Central memory CD8-positive, alpha-beta T cell (primary cell): ENCODE measurements at regions not wholly inside any gene's neighbourhood (a gene's known extent, or its start where the extent isn't known, plus 50 kb on each side); places are given as distances from the start of the nearest gene placed in this dataset.

Experiments used
- ATAC-seq: fragments of 150-1000 bp; cut with Tn5 transposase; replicated peaks from 2 replicates; pipeline ENCODE4 v1.10.0; 2022; ENCODE audit warnings: mild to moderate bottlenecking, moderate FRiP score, moderate number of reproducible peaks; ENCODE audit not compliant: poor library complexity, severe bottlenecking; ENCODE audit errors: extremely low read depth
- DNase-seq, 2 donors: peaks; one replicate each; pipeline ENCODE4 v3.0.0; 2021; ENCODE audit warnings: low spot score in 2 of 2
- H3K27ac Mint-ChIP-seq: one replicate; pipeline ENCODE4 v1.8.0; 2022; ENCODE audit warnings: low read depth, mild to moderate bottlenecking, moderate library complexity, mixed read lengths
- H3K27me3 Mint-ChIP-seq: one replicate; pipeline ENCODE4 v1.8.0; 2022; ENCODE audit warnings: mixed read lengths
- H3K36me3 Mint-ChIP-seq: one replicate; pipeline ENCODE4 v1.8.0; 2022; ENCODE audit warnings: mild to moderate bottlenecking, moderate library complexity, mixed read lengths; ENCODE audit not compliant: insufficient read depth
- H3K4me1 Mint-ChIP-seq: one replicate; pipeline ENCODE4 v1.8.0; 2022; ENCODE audit warnings: mixed read lengths
- H3K4me3 Mint-ChIP-seq: one replicate; pipeline ENCODE4 v1.8.0; 2022; ENCODE audit warnings: mild to moderate bottlenecking, moderate library complexity, mixed read lengths
- H3K9me3 Mint-ChIP-seq: one replicate; pipeline ENCODE4 v1.8.0; 2022; ENCODE audit warnings: mixed read lengths

DNA sequence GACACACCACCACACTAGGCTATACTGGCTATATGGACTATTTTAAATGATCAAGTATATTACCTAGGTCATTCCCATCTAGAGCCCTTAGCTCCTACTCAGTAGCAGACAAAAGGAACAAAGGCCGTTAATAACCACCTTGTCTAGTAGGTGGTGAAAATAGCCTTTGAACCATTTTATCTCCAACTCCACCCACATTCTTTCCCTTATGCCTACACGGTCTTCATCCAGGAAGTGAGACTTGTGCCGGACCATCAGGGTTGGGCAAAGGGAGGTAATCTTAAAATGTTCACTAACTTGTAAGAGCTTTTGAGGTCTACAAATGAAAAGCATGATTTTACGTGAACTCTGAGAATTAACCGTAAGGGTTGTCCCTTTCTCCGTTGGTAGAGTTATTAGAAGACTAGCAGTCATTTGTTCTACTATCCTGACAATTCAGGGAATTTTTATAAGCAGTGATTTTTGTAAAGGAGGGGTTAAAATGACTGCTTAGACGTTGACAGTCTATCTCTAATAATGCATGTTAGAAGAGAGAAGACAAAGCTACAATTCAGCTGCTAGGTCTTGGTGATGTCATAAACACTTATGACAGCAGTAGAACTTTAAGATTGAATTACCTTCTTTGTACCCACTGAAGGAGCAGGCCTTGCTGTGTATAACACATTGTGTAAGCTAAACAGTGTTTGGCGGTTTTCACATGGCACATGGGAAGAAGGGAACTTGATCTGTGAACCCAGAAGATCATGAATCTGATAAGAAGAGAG, 371.8 kb upstream of the JAG1 start:
- Mint-ChIP-seq H3K4me3 (no peak overlapping the region), H3K27ac (no peak overlapping the region), H3K27me3 (no peaks in the 10 kb centered on the region), H3K4me1 (no peaks in the 10 kb centered on the region), H3K36me3 (no peaks in the 10 kb centered on the region), H3K9me3 (peaks cover 4% of the 10 kb centered on the region)
- ATAC-seq, result no peak
- DNase-seq, result no peak

DNA sequence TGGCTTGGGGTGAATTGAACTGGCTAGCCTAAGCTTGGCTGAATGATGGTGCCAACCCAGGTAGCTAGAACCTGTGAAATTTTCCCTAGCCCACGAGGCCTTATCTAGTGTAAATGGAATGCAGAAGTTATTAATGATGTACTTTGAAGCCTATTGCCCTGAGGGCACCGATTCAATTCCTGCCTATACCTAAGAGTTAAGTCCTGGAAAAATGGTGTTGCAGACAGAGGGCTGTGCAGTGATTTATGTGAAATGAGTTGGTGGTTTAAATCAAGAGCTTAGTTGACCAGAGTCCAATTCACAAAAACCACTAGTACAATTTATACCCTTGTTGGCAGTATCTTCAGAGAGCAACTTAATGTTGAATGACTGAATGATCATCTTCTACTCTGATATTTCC, 373.8 kb upstream of the JAG1 start:
- no peaks in the 10 kb centered on the region for H3K27me3 Mint-ChIP-seq
- H3K4me1 Mint-ChIP-seq, result no peaks in the 10 kb centered on the region
- H3K9me3 Mint-ChIP-seq, result peaks cover 4% of the 10 kb centered on the region
- DNase-seq (no peak), ATAC-seq (no peak)
- no peak overlapping the region for H3K27ac Mint-ChIP-seq
- H3K4me3 Mint-ChIP-seq, result no peak overlapping the region
- H3K36me3 Mint-ChIP-seq, result no peaks in the 10 kb centered on the region

DNA sequence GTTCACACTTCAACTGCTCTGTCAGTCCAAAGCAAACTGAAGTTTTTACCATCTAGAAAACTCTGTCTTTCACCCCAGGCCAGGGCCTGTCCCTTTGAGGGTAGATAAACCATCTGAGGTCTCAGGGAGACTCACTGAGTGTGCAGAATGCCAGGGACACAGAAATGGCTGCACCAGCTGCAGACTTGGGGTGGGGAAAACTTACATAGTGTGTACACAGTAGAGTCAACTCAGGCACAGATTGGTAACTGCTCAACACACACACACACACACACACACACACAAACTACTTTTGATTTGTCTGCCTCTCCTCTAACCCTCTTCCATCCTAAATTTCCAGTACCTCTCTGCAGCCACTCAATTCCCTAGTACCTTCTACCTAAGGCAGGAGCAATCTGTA, 374.9 kb upstream of the JAG1 start:
- no peaks in the 10 kb centered on the region for H3K4me1 Mint-ChIP-seq
- H3K27ac Mint-ChIP-seq, result no peak overlapping the region
- ATAC-seq (no peak), DNase-seq (no peak)
- peaks cover 10% of the 10 kb centered on the region for H3K9me3 Mint-ChIP-seq
- H3K36me3 Mint-ChIP-seq, result no peaks in the 10 kb centered on the region
- no peaks in the 10 kb centered on the region for H3K27me3 Mint-ChIP-seq
- H3K4me3 Mint-ChIP-seq, result no peak overlapping the region

DNA sequence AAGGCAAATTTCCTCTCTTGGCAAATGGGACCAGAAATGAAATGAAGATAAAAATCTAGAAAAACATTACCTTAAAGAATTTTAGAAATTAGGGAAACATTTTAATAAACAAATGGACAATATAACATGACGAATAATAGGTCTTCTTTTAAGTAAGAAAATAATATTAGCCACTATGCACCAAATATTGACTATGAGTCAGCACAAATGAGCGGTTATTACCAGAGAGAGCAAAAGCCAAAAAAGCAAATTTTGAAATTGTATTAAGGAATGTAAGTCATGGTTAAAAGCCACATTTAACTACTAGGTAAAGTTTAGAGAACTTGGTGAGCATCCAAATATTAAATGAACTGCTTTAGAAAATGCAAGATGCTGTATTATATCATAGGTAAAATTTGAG, 376.6 kb upstream of the JAG1 start:
- Mint-ChIP-seq H3K27me3 (no peaks in the 10 kb centered on the region), H3K4me3 (no peak overlapping the region), H3K27ac (no peak overlapping the region), H3K9me3 (peaks cover 10% of the 10 kb centered on the region), H3K36me3 (no peaks in the 10 kb centered on the region), H3K4me1 (no peaks in the 10 kb centered on the region)
- ATAC-seq, result no peak
- DNase-seq, result no peak

DNA sequence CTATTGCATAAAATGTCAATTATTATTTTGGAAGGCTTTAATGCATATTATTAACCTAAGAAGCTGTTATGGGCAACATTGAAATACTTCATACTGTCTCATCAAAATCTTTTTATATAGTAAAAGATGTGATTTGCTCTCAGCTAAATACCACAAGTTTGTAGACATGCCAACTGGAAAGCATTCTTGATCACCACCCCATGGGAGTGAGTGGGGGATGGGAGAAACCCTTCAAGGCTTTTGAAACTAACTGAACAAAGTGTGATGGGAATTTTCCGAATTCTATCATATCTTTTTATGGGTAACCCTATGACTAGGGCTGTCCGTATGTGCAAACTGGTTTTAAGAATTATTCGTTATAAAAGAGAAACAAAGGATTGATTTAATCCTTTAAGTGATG, 377.3 kb upstream of the JAG1 start:
- no peaks in the 10 kb centered on the region for H3K4me1 Mint-ChIP-seq
- ATAC-seq (no peak), DNase-seq (no peak)
- no peak overlapping the region for H3K4me3 Mint-ChIP-seq
- H3K27ac Mint-ChIP-seq, result no peak overlapping the region
- no peaks in the 10 kb centered on the region for H3K27me3 Mint-ChIP-seq
- H3K36me3 Mint-ChIP-seq, result no peaks in the 10 kb centered on the region
- peaks cover 5% of the 10 kb centered on the region for H3K9me3 Mint-ChIP-seq

DNA sequence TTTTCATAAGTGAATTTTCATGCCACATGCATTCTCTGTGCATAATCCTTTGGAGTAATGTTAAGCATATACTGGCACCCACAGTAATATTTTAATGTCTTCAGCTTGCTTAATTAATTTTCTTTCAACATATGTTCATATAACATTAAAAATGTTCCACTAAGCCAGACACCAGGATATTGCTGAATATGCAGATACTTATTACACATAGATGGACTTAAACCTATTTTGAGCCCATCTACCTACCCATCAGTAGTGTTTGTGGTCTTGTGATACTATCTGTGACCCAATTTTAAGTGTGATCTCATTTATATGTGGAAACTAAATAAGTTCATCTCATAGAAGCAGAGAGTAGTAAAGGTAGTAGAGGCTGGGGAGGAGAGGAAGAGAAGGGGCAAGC, 379.5 kb upstream of the JAG1 start:
- Mint-ChIP-seq H3K4me1 (no peaks in the 10 kb centered on the region), H3K36me3 (no peaks in the 10 kb centered on the region), H3K9me3 (peaks cover 5% of the 10 kb centered on the region), H3K27me3 (no peaks in the 10 kb centered on the region), H3K27ac (no peak overlapping the region), H3K4me3 (no peak overlapping the region)
- ATAC-seq, result no peak
- no peak for DNase-seq

DNA sequence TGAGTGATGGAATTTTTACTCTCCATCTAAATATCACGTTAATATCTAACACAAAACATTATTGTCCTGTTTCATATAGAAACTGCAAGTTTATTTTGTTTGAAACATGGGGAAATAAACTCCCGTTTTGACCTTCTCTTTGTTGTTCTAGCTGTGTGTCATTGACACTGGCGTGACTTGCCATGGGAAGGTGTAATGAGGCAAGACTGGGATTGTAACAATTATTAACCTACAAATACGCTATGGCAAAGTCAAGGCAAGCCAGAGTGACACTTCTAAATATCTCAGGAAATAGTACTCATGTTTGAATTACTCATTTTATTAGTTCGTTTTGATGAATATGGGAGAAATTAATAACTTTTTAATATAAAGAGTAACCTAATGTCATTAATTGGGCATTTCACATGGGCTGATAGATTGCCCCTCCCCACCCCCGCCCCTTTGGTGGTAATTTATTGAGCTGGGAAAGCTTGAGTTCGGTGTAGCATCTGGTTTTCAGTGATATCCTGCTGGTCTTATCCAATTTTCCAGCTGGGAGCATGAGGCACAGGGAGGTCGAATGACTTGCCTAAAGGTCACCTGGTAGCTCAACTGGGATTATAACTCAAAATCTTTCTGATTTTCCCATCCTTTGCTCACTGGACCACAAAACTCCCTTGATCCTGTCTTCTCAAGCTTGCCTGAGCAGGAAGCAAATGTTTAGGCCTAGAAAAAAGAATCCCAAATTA, 380.6 kb upstream of the JAG1 start:
- Mint-ChIP-seq H3K4me1 (no peaks in the 10 kb centered on the region), H3K27ac (no peak overlapping the region), H3K9me3 (peaks cover 5% of the 10 kb centered on the region), H3K4me3 (no peak overlapping the region), H3K36me3 (no peaks in the 10 kb centered on the region), H3K27me3 (no peaks in the 10 kb centered on the region)
- ATAC-seq, result no peak
- DNase-seq, result no peak

DNA sequence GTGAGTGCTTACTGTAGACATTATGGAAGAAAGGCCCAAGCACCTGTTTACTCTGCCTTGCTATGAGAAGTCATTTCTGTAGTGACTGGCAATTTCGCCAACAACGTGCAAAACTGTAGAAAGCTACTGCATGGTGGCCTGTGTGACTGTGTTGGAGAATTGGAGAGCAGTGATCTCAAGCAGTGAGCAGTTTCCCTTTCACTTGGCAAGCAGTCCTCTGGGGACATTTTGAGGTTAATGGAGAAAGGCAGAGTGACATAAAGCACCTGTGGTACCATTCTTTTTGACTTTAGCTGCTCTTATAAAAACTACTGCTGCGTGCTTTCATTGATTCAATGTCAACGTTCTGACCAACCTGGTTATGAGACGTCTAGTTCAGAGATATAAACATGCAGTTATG, 382.6 kb upstream of the JAG1 start:
- Mint-ChIP-seq H3K4me3 (no peak overlapping the region), H3K27ac (no peak overlapping the region), H3K4me1 (no peaks in the 10 kb centered on the region), H3K9me3 (peaks cover 5% of the 10 kb centered on the region), H3K36me3 (no peaks in the 10 kb centered on the region), H3K27me3 (no peaks in the 10 kb centered on the region)
- no peak for DNase-seq
- ATAC-seq, result no peak

DNA sequence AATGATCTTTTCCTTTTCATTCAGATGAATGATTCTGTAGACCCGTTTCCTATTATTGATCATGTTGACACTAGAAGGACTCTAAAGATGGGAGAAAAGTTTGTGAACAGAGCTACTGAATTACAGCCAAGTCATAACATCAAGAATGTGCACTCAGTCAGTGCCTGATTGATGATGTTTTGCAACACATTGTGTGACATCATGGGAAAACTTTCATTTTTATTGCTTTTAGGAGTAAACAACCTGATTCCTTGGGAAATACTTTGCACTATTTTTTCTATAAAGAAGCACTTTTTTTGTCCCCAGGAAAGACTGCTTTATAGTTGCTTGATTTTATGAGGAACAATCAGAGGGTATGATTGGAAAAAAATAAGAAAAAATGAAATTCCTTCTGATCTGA, 383.8 kb upstream of the JAG1 start:
- no peaks in the 10 kb centered on the region for H3K36me3 Mint-ChIP-seq
- no peak overlapping the region for H3K4me3 Mint-ChIP-seq
- DNase-seq, result no peak
- H3K27ac Mint-ChIP-seq, result no peak overlapping the region
- ATAC-seq, result no peak
- peaks cover 5% of the 10 kb centered on the region for H3K9me3 Mint-ChIP-seq
- H3K27me3 Mint-ChIP-seq, result no peaks in the 10 kb centered on the region
- no peaks in the 10 kb centered on the region for H3K4me1 Mint-ChIP-seq

DNA sequence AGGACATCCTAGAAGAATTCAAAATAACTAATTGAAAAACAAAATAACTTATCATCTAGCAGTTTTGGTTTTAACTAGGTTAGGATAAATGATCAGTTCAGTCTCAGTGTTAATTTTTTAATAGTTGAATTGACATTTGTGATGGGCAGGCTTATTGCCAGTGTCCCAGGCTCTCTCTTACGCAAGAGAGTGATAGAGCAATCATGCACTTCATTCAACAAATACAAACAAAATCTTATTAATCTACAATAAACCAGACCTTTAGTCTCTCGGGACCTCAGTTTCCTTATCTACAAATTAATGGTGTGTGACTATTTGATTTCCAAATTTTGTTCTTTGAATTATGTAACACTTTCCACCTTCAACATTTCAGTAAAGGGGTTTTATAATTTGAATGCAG, 385.9 kb upstream of the JAG1 start:
- no peak overlapping the region for H3K4me3 Mint-ChIP-seq
- H3K27ac Mint-ChIP-seq, result no peak overlapping the region
- H3K36me3 Mint-ChIP-seq, result no peaks in the 10 kb centered on the region
- H3K27me3 Mint-ChIP-seq, result no peaks in the 10 kb centered on the region
- ATAC-seq (no peak), DNase-seq (no peak)
- no peaks in the 10 kb centered on the region for H3K9me3 Mint-ChIP-seq
- no peaks in the 10 kb centered on the region for H3K4me1 Mint-ChIP-seq

DNA sequence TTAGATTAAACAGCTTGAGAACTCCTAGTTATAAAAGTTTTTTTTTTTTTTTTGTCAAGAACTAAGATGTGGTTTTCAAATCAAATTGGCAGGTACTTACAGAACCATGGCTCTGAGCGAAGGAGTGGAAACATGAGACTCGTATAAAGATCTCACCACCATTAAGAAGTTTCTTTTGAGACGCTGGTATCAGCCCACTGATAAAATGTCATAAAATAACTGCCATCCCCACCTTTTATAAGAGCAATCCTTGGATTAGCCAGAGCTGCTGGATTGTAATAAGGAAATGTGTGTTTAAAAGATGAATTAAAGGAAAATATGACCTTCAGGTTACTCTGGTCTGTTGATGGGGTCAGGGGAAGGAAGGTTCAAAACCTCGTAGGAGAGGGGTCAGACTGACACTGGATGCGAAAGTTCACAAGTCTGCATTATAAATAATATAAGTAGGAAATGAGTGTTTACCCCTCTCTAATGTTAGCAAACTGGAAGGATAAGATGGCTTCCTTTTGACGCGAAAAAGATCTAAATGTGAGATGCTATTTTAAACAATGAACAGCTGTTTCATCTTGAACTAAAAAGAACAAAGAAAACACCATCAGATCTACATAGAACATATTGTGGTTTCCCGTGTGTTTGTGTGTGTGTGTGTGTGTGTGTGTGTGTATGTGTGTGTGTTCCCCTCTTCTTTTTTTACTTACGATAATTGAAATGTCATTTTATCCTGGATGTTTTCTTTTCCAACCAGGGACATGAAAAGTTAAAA, 386.8 kb upstream of the JAG1 start:
- Mint-ChIP-seq H3K4me1 (no peaks in the 10 kb centered on the region), H3K4me3 (no peak overlapping the region), H3K27me3 (no peaks in the 10 kb centered on the region), H3K27ac (no peak overlapping the region), H3K36me3 (no peaks in the 10 kb centered on the region), H3K9me3 (no peaks in the 10 kb centered on the region)
- no peak for DNase-seq
- no peak for ATAC-seq

DNA sequence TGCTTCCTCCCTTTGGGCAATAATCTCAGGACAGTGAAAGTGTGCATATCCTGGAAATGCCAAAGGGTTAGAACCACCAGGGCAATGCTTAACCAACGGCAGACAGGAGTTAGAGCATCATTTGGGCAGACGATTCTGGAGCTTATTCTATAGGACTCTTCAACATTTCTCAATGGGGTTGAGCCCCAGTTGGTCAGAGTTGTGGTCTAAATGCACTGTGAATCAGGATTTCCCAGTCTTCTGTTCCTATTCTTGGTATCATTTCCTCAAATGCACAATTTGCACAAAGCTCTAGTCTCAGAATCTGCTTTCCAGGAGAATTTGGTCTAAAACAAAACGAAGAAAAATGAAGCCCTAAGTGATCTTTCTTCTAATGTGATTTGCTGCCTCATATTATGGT, 389.6 kb upstream of the JAG1 start:
- Mint-ChIP-seq H3K27me3 (no peaks in the 10 kb centered on the region), H3K9me3 (no peaks in the 10 kb centered on the region), H3K4me1 (no peaks in the 10 kb centered on the region), H3K36me3 (no peaks in the 10 kb centered on the region), H3K27ac (no peak overlapping the region), H3K4me3 (no peak overlapping the region)
- no peak for DNase-seq
- no peak for ATAC-seq

DNA sequence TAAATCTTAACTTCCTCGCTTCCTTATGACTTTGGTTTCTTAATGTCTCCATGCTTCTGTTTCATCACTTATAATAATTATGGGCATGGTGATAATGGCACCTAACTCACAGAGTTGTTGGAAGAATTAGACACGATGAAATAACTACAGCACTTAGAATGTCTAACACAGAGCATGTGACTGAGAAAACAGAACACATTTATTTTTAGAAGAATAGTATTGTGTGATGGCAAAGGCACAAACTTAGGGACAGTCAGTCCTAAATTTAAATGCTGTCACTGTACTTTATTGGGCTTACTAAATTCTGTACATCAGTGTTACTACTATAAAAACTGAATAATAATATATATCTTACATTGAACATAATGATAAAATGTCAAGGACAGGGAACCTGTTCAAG, 391.1 kb upstream of the JAG1 start:
- H3K27ac Mint-ChIP-seq, result no peak overlapping the region
- ATAC-seq (no peak), DNase-seq (no peak)
- H3K4me3 Mint-ChIP-seq, result no peak overlapping the region
- no peaks in the 10 kb centered on the region for H3K36me3 Mint-ChIP-seq
- H3K9me3 Mint-ChIP-seq, result no peaks in the 10 kb centered on the region
- H3K4me1 Mint-ChIP-seq, result no peaks in the 10 kb centered on the region
- no peaks in the 10 kb centered on the region for H3K27me3 Mint-ChIP-seq
